Stimulated activated CD4-positive, alpha-beta T cell treated with anti-CD3 and anti-CD28 coated beads, Interleukin-15, amount 100 ng/mL, for 1 hour (primary cell): ENCODE measurements at regions not wholly inside any gene's neighbourhood (a gene's known extent, or its start where the extent isn't known, plus 50 kb on each side); places are given as distances from the start of the nearest gene placed in this dataset.

Source experiments
- DNase-seq, 2 donors: peaks; one replicate each; pipeline ENCODE4 v3.0.0-alpha.2; 2020; ENCODE audit warnings: low read depth in 1 of 2, low spot score in 1 of 2

GRCh38 chr1:10848109-10848684 is 51.8 kb upstream of the CASZ1 start:
- no peak for DNase-seq

GRCh38 chr1:10850026-10850425 is 53.6 kb upstream of the CASZ1 start:
- no peak for DNase-seq

- DNase-seq, result no peak
These were observed 54.9 kb upstream of the CASZ1 start for GRCh38 chr1:10851024-10852013.

GRCh38 chr1:10852018-10852417 is 55.6 kb upstream of the CASZ1 start:
- DNase-seq, result no peak

GRCh38 chr1:10852486-10852885 is 56.0 kb upstream of the CASZ1 start:
- no peak for DNase-seq

- DNase-seq, result no peak
These were observed 56.6 kb upstream of the CASZ1 start for GRCh38 chr1:10852998-10853520.

- DNase-seq, result no peak
These were observed 57.3 kb upstream of the CASZ1 start for GRCh38 chr1:10853701-10854100.

- no peak for DNase-seq
These were observed 58.5 kb upstream of the CASZ1 start for GRCh38 chr1:10854856-10855459.

- no peak for DNase-seq
These were observed 59.8 kb upstream of the CASZ1 start for GRCh38 chr1:10856176-10856683.

- DNase-seq, result no peak
These were observed 60.6 kb upstream of the CASZ1 start for GRCh38 chr1:10856863-10857598.

- no peak for DNase-seq
These were observed 61.2 kb upstream of the CASZ1 start for GRCh38 chr1:10857687-10858086.

- no peak for DNase-seq
These were observed 63.8 kb upstream of the CASZ1 start for GRCh38 chr1:10860218-10860617.

GRCh38 chr1:10860682-10861081 is 64.2 kb upstream of the CASZ1 start:
- no peak for DNase-seq

- DNase-seq, result no peak
These were observed 65.4 kb upstream of the CASZ1 start for GRCh38 chr1:10861822-10862221.

- no peak for DNase-seq
These were observed 66.4 kb upstream of the CASZ1 start for GRCh38 chr1:10862743-10863335.

GRCh38 chr1:10863886-10864285 is 67.4 kb upstream of the CASZ1 start:
- no peak for DNase-seq

- DNase-seq, result no peak
These were observed 68.3 kb upstream of the CASZ1 start for GRCh38 chr1:10864776-10865175.

- DNase-seq, result no peak
These were observed 69.3 kb upstream of the CASZ1 start for GRCh38 chr1:10865518-10866320.

- peak in 1 of 2 donors; percentile 8 for DNase-seq
These were observed 70.1 kb upstream of the CASZ1 start for GRCh38 chr1:10866321-10867093.
